ENCODE measurements at regions not wholly inside any gene's neighbourhood (a gene's known extent, or its start where the extent isn't known, plus 50 kb on each side); places are given as distances from the start of the nearest gene placed in this dataset.

DNA sequence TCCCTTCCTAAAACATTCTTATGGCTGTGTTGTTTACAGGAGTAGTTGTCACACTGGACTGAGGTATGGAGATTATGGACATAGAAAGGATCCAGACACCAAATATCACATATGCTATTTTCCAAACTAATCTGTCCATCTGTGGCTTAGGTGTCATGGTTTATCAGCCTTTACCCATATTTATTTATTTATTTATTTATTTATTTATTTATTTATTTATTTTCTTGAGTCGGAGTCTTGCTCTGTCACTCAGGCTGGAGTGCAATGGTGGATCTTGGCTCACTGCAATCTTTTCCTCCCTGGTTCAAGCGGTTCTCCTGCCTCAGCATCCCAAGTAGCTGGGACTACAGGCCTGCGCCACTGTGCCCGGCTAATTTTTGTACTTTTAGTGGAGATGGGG is 1103.1 kb downstream of the MAT2B start:
- TF ChIP-seq, protein P1, sequence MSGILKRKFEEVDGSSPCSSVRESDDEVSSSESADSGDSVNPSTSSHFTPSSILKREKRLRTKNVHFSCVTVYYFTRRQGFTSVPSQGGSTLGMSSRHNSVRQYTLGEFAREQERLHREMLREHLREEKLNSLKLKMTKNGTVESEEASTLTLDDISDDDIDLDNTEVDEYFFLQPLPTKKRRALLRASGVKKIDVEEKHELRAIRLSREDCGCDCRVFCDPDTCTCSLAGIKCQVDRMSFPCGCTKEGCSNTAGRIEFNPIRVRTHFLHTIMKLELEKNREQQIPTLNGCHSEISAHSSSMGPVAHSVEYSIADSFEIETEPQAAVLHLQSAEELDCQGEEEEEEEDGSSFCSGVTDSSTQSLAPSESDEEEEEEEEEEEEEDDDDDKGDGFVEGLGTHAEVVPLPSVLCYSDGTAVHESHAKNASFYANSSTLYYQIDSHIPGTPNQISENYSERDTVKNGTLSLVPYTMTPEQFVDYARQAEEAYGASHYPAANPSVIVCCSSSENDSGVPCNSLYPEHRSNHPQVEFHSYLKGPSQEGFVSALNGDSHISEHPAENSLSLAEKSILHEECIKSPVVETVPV (CRISPR knock-in tag; IDR thresholded peaks at IDR 0.05) = no peak
- TF ChIP-seq, protein P2, sequence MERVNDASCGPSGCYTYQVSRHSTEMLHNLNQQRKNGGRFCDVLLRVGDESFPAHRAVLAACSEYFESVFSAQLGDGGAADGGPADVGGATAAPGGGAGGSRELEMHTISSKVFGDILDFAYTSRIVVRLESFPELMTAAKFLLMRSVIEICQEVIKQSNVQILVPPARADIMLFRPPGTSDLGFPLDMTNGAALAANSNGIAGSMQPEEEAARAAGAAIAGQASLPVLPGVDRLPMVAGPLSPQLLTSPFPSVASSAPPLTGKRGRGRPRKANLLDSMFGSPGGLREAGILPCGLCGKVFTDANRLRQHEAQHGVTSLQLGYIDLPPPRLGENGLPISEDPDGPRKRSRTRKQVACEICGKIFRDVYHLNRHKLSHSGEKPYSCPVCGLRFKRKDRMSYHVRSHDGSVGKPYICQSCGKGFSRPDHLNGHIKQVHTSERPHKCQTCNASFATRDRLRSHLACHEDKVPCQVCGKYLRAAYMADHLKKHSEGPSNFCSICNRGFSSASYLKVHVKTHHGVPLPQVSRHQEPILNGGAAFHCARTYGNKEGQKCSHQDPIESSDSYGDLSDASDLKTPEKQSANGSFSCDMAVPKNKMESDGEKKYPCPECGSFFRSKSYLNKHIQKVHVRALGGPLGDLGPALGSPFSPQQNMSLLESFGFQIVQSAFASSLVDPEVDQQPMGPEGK (CRISPR knock-in tag; IDR thresholded peaks at IDR 0.05; ENCODE audit: borderline replicate concordance) = no peak
- TF ChIP-seq ZNF70 (CRISPR knock-in tag; IDR thresholded peaks at IDR 0.05) = no peak
- no peak for TF ChIP-seq ZC3H10 (CRISPR knock-in tag; IDR thresholded peaks at IDR 0.05)
- TF ChIP-seq, protein P3, sequence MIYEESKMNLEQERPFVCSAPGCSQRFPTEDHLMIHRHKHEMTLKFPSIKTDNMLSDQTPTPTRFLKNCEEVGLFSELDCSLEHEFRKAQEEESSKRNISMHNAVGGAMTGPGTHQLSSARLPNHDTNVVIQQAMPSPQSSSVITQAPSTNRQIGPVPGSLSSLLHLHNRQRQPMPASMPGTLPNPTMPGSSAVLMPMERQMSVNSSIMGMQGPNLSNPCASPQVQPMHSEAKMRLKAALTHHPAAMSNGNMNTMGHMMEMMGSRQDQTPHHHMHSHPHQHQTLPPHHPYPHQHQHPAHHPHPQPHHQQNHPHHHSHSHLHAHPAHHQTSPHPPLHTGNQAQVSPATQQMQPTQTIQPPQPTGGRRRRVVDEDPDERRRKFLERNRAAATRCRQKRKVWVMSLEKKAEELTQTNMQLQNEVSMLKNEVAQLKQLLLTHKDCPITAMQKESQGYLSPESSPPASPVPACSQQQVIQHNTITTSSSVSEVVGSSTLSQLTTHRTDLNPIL (CRISPR knock-in tag; IDR thresholded peaks at IDR 0.05; ENCODE audit: low read depth) = no peak
- TF ChIP-seq, protein P4, sequence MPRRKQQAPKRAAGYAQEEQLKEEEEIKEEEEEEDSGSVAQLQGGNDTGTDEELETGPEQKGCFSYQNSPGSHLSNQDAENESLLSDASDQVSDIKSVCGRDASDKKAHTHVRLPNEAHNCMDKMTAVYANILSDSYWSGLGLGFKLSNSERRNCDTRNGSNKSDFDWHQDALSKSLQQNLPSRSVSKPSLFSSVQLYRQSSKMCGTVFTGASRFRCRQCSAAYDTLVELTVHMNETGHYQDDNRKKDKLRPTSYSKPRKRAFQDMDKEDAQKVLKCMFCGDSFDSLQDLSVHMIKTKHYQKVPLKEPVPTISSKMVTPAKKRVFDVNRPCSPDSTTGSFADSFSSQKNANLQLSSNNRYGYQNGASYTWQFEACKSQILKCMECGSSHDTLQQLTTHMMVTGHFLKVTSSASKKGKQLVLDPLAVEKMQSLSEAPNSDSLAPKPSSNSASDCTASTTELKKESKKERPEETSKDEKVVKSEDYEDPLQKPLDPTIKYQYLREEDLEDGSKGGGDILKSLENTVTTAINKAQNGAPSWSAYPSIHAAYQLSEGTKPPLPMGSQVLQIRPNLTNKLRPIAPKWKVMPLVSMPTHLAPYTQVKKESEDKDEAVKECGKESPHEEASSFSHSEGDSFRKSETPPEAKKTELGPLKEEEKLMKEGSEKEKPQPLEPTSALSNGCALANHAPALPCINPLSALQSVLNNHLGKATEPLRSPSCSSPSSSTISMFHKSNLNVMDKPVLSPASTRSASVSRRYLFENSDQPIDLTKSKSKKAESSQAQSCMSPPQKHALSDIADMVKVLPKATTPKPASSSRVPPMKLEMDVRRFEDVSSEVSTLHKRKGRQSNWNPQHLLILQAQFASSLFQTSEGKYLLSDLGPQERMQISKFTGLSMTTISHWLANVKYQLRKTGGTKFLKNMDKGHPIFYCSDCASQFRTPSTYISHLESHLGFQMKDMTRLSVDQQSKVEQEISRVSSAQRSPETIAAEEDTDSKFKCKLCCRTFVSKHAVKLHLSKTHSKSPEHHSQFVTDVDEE (CRISPR knock-in tag; IDR thresholded peaks at IDR 0.05) = no peak
- no peak for TF ChIP-seq TOX (CRISPR knock-in tag; IDR thresholded peaks at IDR 0.05; ENCODE audit: borderline replicate concordance)
- TF ChIP-seq BACH2 (CRISPR knock-in tag; IDR thresholded peaks at IDR 0.05; ENCODE audit: borderline replicate concordance) = no peak
- TF ChIP-seq ARNTL (CRISPR knock-in tag; IDR thresholded peaks at IDR 0.05; ENCODE audit: borderline replicate concordance, low read depth) = no peak
- no peak for TF ChIP-seq OSR1 (CRISPR knock-in tag; IDR thresholded peaks at IDR 0.05)
- TF ChIP-seq ISL1 (CRISPR knock-in tag; IDR thresholded peaks at IDR 0.05) = no peak
- no peak for TF ChIP-seq TCF4 (CRISPR knock-in tag; IDR thresholded peaks at IDR 0.05; ENCODE audit: borderline replicate concordance)
- no peak for TF ChIP-seq ZNF565 (CRISPR knock-in tag; conservative IDR thresholded peaks at IDR 0.05; ENCODE audit: low read depth)

Data from SK-N-SH treated with all-trans-retinoic acid at 6 μM for 48 hours (cell line).